Thyroid gland (tissue), 4 donors: ENCODE measurements at regions not wholly inside any gene's neighbourhood (a gene's known extent, or its start where the extent isn't known, plus 50 kb on each side); places are given as distances from the start of the nearest gene placed in this dataset.

Source experiments
- POLR2A ChIP-seq, 2 donors: fragments of 450-650 bp; IDR thresholded peaks; one replicate each; pipeline ENCODE4 v1.6.1; 2017; ENCODE audit warnings: antibody characterized with exemption in 2 of 2, mild to moderate bottlenecking in 2 of 2, moderate library complexity in 1 of 2
- TF ChIP-seq, protein P1 (sequence below), 6 experiments: fragments of 200-600 bp in 3 of 6; fragments of 450-650 bp in 3 of 6; sonication (generic) in 3 of 6; IDR thresholded peaks; one replicate each; pipeline ENCODE4 v1.5.1; 2016 to 2019; ENCODE audit warnings: antibody characterized with exemption in 6 of 6, mild to moderate bottlenecking in 2 of 6, inconsistent platforms in 1 of 6, moderate library complexity in 1 of 6

DNA sequence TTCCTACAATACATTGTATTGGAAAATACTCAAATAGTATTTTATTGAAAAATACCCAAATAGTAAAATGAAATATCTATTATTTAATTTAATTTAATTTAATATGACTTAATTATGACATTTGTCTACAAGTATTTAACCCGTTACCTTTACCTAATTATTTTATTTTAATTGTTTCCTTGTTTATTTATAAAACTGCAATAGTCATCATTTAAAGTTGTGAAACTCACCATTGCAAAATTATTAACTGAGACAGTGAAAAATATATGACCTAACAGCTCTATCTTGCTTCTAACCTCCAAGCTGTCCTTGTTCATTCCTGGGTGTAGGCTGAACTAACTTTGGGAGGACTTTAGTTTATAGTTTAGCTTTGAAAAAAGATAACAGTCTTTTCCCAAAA lies 300.6 kb upstream of the POGK start:
- TF ChIP-seq, protein P1, sequence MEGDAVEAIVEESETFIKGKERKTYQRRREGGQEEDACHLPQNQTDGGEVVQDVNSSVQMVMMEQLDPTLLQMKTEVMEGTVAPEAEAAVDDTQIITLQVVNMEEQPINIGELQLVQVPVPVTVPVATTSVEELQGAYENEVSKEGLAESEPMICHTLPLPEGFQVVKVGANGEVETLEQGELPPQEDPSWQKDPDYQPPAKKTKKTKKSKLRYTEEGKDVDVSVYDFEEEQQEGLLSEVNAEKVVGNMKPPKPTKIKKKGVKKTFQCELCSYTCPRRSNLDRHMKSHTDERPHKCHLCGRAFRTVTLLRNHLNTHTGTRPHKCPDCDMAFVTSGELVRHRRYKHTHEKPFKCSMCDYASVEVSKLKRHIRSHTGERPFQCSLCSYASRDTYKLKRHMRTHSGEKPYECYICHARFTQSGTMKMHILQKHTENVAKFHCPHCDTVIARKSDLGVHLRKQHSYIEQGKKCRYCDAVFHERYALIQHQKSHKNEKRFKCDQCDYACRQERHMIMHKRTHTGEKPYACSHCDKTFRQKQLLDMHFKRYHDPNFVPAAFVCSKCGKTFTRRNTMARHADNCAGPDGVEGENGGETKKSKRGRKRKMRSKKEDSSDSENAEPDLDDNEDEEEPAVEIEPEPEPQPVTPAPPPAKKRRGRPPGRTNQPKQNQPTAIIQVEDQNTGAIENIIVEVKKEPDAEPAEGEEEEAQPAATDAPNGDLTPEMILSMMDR (IDR thresholded peaks at IDR 0.05) = no peak
- TF ChIP-seq POLR2A (IDR thresholded peaks at IDR 0.05) = no peak
